WTC11 (cell line): ENCODE measurements at regions not wholly inside any gene's neighbourhood (a gene's known extent, or its start where the extent isn't known, plus 50 kb on each side); places are given as distances from the start of the nearest gene placed in this dataset.

Source experiments
- ATAC-seq: fragments of 200-7000 bp; cut with Tn5 transposase; 2 replicates; pipeline ENCODE4 v1.10.0; 2021; ENCODE audit warnings: mild to moderate bottlenecking, moderate library complexity
- CTCF ChIA-PET: fragments of 300-600 bp; sonication (Branson Sonifier 250); formaldehyde crosslinking; loops from one replicate; lab custom pipeline; 2021; ENCODE audit warnings: antibody characterized with exemption; lab: Charles Lee
- POLR2A ChIA-PET: fragments of 350-600 bp; sonication (Branson Sonifier 250); formaldehyde crosslinking; loops from one replicate; lab custom pipeline; 2021; ENCODE audit warnings: antibody characterized with exemption; lab: Charles Lee
- DNase-seq: peaks from one replicate; pipeline ENCODE4 v3.0.0; 2021; ENCODE audit warnings: low spot score
- H3K27ac Mint-ChIP-seq: 2 replicates; pipeline ENCODE4 v1.8.0; 2021; ENCODE audit warnings: mixed read lengths
- H3K27me3 Mint-ChIP-seq: 2 replicates; pipeline ENCODE4 v1.8.0; 2021; ENCODE audit warnings: low read depth, mild to moderate bottlenecking, moderate library complexity, mixed read lengths
- H3K36me3 Mint-ChIP-seq: 2 replicates; pipeline ENCODE4 v1.8.0; 2021; ENCODE audit warnings: mixed read lengths
- H3K4me1 Mint-ChIP-seq: 2 replicates; pipeline ENCODE4 v1.8.0; 2022; ENCODE audit warnings: mixed read lengths
- H3K4me3 Mint-ChIP-seq: 2 replicates; pipeline ENCODE4 v1.8.0; 2021; ENCODE audit warnings: mild to moderate bottlenecking, moderate library complexity, mixed read lengths
- H3K9me3 Mint-ChIP-seq: 2 replicates; pipeline ENCODE4 v1.8.0; 2021; ENCODE audit warnings: mixed read lengths
- CREB1 ChIP-seq: sonication (generic); formaldehyde crosslinking; IDR thresholded peaks from 2 replicates; pipeline ENCODE4 v1.8.0; 2023; ENCODE audit warnings: mild to moderate bottlenecking, missing genetic modification reagents
- E2F4 ChIP-seq: sonication (generic); formaldehyde crosslinking; IDR thresholded peaks from 2 replicates; pipeline ENCODE4 v1.8.1; 2022; ENCODE audit warnings: low read depth, mild to moderate bottlenecking, moderate library complexity, missing genetic modification reagents, borderline replicate concordance
- ELF4 ChIP-seq: sonication (generic); formaldehyde crosslinking; IDR thresholded peaks from 2 replicates; pipeline ENCODE4 v1.8.1; 2022; ENCODE audit warnings: low read depth, mild to moderate bottlenecking, moderate library complexity, missing genetic modification reagents
- GABPB1 ChIP-seq: sonication (generic); formaldehyde crosslinking; IDR thresholded peaks from 2 replicates; pipeline ENCODE4 v1.8.1; 2023; ENCODE audit warnings: mild to moderate bottlenecking, missing genetic modification reagents
- GRHL2 ChIP-seq: fragments of 250-450 bp; sonication (Bioruptor Pico); IDR thresholded peaks from 2 replicates; pipeline ENCODE4 v1.8.0; 2022; ENCODE audit warnings: mild to moderate bottlenecking, moderate library complexity; ENCODE audit not compliant: insufficient replicate concordance, severe bottlenecking
- HMGXB4 ChIP-seq: sonication (generic); formaldehyde crosslinking; IDR thresholded peaks from 2 replicates; pipeline ENCODE4 v1.8.1; 2023; ENCODE audit warnings: mild to moderate bottlenecking, moderate library complexity, missing genetic modification reagents
- MAX ChIP-seq: sonication (generic); formaldehyde crosslinking; IDR thresholded peaks from 2 replicates; pipeline ENCODE4 v1.8.0; 2022; ENCODE audit warnings: mild to moderate bottlenecking, missing genetic modification reagents
- MLX ChIP-seq: sonication (generic); formaldehyde crosslinking; IDR thresholded peaks from 2 replicates; pipeline ENCODE4 v1.8.1; 2023; ENCODE audit warnings: mild to moderate bottlenecking, missing genetic modification reagents, moderate library complexity
- NR2C2 ChIP-seq: sonication (generic); formaldehyde crosslinking; IDR thresholded peaks from 2 replicates; pipeline ENCODE4 v1.8.0; 2022; ENCODE audit warnings: mild to moderate bottlenecking, missing genetic modification reagents
- NR3C1 ChIP-seq: sonication (generic); formaldehyde crosslinking; conservative IDR thresholded peaks from 2 replicates; pipeline ENCODE4 v1.8.1; 2023; ENCODE audit warnings: low read depth, mild to moderate bottlenecking, missing genetic modification reagents
- SMAD3 ChIP-seq: sonication (generic); formaldehyde crosslinking; IDR thresholded peaks from 2 replicates; pipeline ENCODE4 v1.8.0; 2022; ENCODE audit warnings: missing genetic modification reagents, mild to moderate bottlenecking, borderline replicate concordance
- TEAD1 ChIP-seq: sonication (generic); formaldehyde crosslinking; IDR thresholded peaks from 2 replicates; pipeline ENCODE4 v1.8.0; 2022; ENCODE audit warnings: mild to moderate bottlenecking, missing genetic modification reagents
- ZNF121 ChIP-seq: sonication (generic); formaldehyde crosslinking; IDR thresholded peaks from 2 replicates; pipeline ENCODE4 v1.8.0; 2023; ENCODE audit warnings: missing genetic modification reagents
- ZNF317 ChIP-seq: sonication (generic); formaldehyde crosslinking; IDR thresholded peaks from 2 replicates; pipeline ENCODE4 v1.8.1; 2023; ENCODE audit warnings: low read depth, mild to moderate bottlenecking, moderate library complexity, missing genetic modification reagents, borderline replicate concordance
- ZNF416 ChIP-seq: fragments of 250-450 bp; sonication (Bioruptor Pico); IDR thresholded peaks from 2 replicates; pipeline ENCODE4 v1.9.0; 2021; ENCODE audit warnings: mild to moderate bottlenecking, inconsistent platforms
- ZNF532 ChIP-seq: fragments of 250-450 bp; sonication (Bioruptor Pico); IDR thresholded peaks from 2 replicates; pipeline ENCODE4 v1.9.0; 2021; ENCODE audit warnings: mild to moderate bottlenecking, borderline replicate concordance
- TF ChIP-seq, protein P1 (sequence below): sonication (generic); formaldehyde crosslinking; IDR thresholded peaks from 2 replicates; pipeline ENCODE4 v1.8.0; 2022; ENCODE audit warnings: mild to moderate bottlenecking, missing genetic modification reagents
- TF ChIP-seq, protein P2 (sequence below): fragments of 250-450 bp; sonication (Bioruptor Pico); IDR thresholded peaks from 2 replicates; pipeline ENCODE4 v1.9.0; 2021; ENCODE audit warnings: mild to moderate bottlenecking
- TF ChIP-seq, protein P3 (sequence below): sonication (generic); formaldehyde crosslinking; IDR thresholded peaks from 2 replicates; pipeline ENCODE4 v1.8.0; 2022; ENCODE audit warnings: mild to moderate bottlenecking, missing genetic modification reagents

GRCh38 chr2:83944191-83944590 lies 514.9 kb downstream of the SUCLG1 start (continued):
- TF ChIP-seq HMGXB4 (CRISPR knock-in tag) (no peak), ZNF121 (CRISPR knock-in tag) (no peak)
- TF ChIP-seq, protein P1, sequence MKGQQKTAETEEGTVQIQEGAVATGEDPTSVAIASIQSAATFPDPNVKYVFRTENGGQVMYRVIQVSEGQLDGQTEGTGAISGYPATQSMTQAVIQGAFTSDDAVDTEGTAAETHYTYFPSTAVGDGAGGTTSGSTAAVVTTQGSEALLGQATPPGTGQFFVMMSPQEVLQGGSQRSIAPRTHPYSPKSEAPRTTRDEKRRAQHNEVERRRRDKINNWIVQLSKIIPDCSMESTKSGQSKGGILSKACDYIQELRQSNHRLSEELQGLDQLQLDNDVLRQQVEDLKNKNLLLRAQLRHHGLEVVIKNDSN = no peak
- TF ChIP-seq, protein P2, sequence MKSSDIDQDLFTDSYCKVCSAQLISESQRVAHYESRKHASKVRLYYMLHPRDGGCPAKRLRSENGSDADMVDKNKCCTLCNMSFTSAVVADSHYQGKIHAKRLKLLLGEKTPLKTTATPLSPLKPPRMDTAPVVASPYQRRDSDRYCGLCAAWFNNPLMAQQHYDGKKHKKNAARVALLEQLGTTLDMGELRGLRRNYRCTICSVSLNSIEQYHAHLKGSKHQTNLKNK (CRISPR knock-in tag) = no peak
- TF ChIP-seq, all 79 proteins: peak for 0

DNA sequence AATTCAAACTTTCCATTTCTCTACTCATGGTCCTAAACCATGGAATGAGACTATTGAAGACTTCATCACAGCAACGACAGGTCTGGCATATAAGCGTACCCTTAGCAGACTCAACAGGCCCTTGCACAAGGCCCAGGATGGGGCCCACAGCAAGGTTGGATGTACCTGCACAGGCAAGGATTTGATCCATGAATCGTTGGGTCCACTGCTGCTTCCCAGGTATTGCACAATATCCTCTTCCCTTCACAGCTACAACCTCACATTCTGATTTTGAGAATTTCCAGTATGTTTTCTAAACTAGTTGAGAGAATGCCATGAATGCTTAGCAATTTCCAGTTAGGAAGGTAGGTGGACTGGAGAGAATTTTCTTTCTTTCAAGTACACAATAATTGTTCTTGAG lies 515.8 kb downstream of the SUCLG1 start:
- ATAC-seq (no peak), DNase-seq (no peak)
- Mint-ChIP-seq H3K4me1 (peaks cover 29% of the 10 kb centered on the region), H3K4me3 (no peak overlapping the region), H3K36me3 (no peaks in the 10 kb centered on the region), H3K9me3 (no peaks in the 10 kb centered on the region), H3K27me3 (peaks cover 20% of the 10 kb centered on the region), H3K27ac (no peak overlapping the region)
- POLR2A ChIA-PET = no interaction called here
- TF ChIP-seq TEAD1 (no peak), ZNF532 (CRISPR knock-in tag) (no peak), NR3C1 (CRISPR knock-in tag) (no peak), E2F4 (CRISPR knock-in tag) (no peak)
- TF ChIP-seq, protein P3, sequence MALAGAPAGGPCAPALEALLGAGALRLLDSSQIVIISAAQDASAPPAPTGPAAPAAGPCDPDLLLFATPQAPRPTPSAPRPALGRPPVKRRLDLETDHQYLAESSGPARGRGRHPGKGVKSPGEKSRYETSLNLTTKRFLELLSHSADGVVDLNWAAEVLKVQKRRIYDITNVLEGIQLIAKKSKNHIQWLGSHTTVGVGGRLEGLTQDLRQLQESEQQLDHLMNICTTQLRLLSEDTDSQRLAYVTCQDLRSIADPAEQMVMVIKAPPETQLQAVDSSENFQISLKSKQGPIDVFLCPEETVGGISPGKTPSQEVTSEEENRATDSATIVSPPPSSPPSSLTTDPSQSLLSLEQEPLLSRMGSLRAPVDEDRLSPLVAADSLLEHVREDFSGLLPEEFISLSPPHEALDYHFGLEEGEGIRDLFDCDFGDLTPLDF (CRISPR knock-in tag) = no peak
- CTCF ChIA-PET = no interaction called here

DNA sequence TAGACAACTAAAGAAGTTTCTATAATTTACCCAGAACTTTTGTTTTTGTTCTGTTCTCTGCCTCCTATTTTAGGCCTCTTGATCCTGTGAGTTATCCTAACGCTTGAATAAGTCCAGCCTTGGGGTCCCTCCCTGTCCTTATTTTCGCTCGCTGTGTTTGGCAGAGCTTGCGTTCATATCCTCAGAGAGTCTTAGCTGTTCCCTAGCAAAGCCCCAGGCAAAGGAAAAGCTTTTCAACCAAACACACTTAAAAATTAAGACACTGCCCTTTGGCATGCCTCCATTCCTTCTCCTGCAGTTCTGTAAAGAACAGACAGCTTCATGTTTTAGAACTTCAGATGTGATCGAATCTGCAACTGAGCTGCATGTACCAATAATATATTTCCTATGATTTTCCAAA lies 517.2 kb downstream of the SUCLG1 start:
- TF ChIP-seq ZNF416 (CRISPR knock-in tag) = no peak
- TF ChIP-seq GABPB1 (CRISPR knock-in tag) = no peak
- no peak for TF ChIP-seq CREB1 (CRISPR knock-in tag)
- no peak for TF ChIP-seq ELF4
- TF ChIP-seq MAX (CRISPR knock-in tag) = no peak
- no peak for TF ChIP-seq MLX (CRISPR knock-in tag)
- TF ChIP-seq ZNF317 = no peak
- no peak for TF ChIP-seq E2F4 (CRISPR knock-in tag)
- no peak for TF ChIP-seq NR2C2 (CRISPR knock-in tag)
- no peak for TF ChIP-seq GRHL2 (CRISPR knock-in tag)
- TF ChIP-seq SMAD3 (CRISPR knock-in tag) = no peak
- TF ChIP-seq, all 79 proteins: peak for 0
- H3K4me3 Mint-ChIP-seq = no peak overlapping the region
- no peak for ATAC-seq
- H3K27ac Mint-ChIP-seq = no peak overlapping the region
- no peak for DNase-seq
- H3K36me3 Mint-ChIP-seq = no peaks in the 10 kb centered on the region
- ChIA-PET POLR2A (no interaction called here), CTCF (interaction anchor here (1.1 kb wide), 1 partner anchor 81 kb away, joined by 3 read pairs; no protein-coding TSS in a partner anchor)
- H3K27me3 Mint-ChIP-seq = peaks cover 20% of the 10 kb centered on the region
- H3K4me1 Mint-ChIP-seq = peaks cover 29% of the 10 kb centered on the region
- H3K9me3 Mint-ChIP-seq = no peaks in the 10 kb centered on the region
